Endothelial cell of umbilical vein (primary cell): ENCODE measurements at regions not wholly inside any gene's neighbourhood (a gene's known extent, or its start where the extent isn't known, plus 50 kb on each side); places are given as distances from the start of the nearest gene placed in this dataset.

Experiments
- BruUV-seq: library from RNA; stranded (reverse); fragments of 400-500 nt; replicated peaks from 2 replicates; lab custom pipeline; 2021; lab: Mats Ljungman, UMichigan
- CTCF ChIA-PET: fragments of 300-600, 350-600 bp; sonication (Branson Sonifier 250); formaldehyde crosslinking; loops from one replicate; lab custom pipeline; 2021; ENCODE audit warnings: antibody characterized with exemption, inconsistent platforms; lab: Charles Lee
- POLR2A ChIA-PET: fragments of 300-600, 350-600 bp; sonication (Branson Sonifier 250); formaldehyde crosslinking; loops from one replicate; lab custom pipeline; 2021; ENCODE audit warnings: antibody characterized with exemption, inconsistent platforms; lab: Charles Lee
- DNase-seq: peaks from one replicate; pipeline ENCODE4 v3.0.0-alpha.2; 2011; ENCODE audit warnings: low read depth, low spot score
- FAIRE-seq: peaks from 2 replicates; lab custom pipeline; 2011; peaks lifted over from hg19 to GRCh38; lab: Jason Lieb, UNC
- H2AFZ ChIP-seq: 2 replicates; pipeline ENCODE4 v1.6.0; 2012; ENCODE audit warnings: low read depth, low read length, control low read depth, inconsistent platforms
- H3K27ac ChIP-seq: 2 replicates; pipeline ENCODE4 v1.5.1; 2011; ENCODE audit warnings: low read depth, mild to moderate bottlenecking, control low read depth, low read length, moderate library complexity; ENCODE audit not compliant: insufficient read depth
- H3K27me3 ChIP-seq, 2 experiments: 2 replicates each; pipeline versions ENCODE4 v1.6.0 to v1.6.1; 2011; ENCODE audit warnings: low read length in 2 of 2, mixed read lengths in 1 of 2; ENCODE audit not compliant: control insufficient read depth in 2 of 2, insufficient read depth in 2 of 2
- H3K36me3 ChIP-seq, 2 experiments: 2 replicates in 1 of 2; 3 replicates in 1 of 2; pipeline ENCODE4 v1.5.1; 2011; ENCODE audit warnings: low read length in 2 of 2, mild to moderate bottlenecking in 1 of 2, moderate library complexity in 1 of 2; ENCODE audit not compliant: control insufficient read depth in 2 of 2, insufficient read depth in 2 of 2; ENCODE audit errors: extremely low read depth in 1 of 2
- H3K4me1 ChIP-seq: 3 replicates; pipeline ENCODE4 v1.5.1; 2011; ENCODE audit warnings: mild to moderate bottlenecking, low read length; ENCODE audit not compliant: control insufficient read depth, insufficient read depth; ENCODE audit errors: extremely low read depth
- H3K4me2 ChIP-seq: 2 replicates; pipeline ENCODE4 v1.6.1; 2011; ENCODE audit warnings: low read length, control low read depth, mixed read lengths; ENCODE audit not compliant: insufficient read depth
- H3K4me3 ChIP-seq, 3 experiments: fragments of 200-600 bp in 1 of 3; sonication (generic), shearing (Covaris generic) in 1 of 3; replicated peaks in 1 of 3; 2 replicates each; pipeline ENCODE4 v1.5.1; 2011 to 2016; ENCODE audit warnings: control low read depth in 3 of 3, low read length in 3 of 3, mild to moderate bottlenecking in 2 of 3, inconsistent platforms in 1 of 3, low read depth in 1 of 3, moderate library complexity in 1 of 3; ENCODE audit not compliant: insufficient read depth in 1 of 3
- H3K79me2 ChIP-seq: 2 replicates; pipeline ENCODE4 v1.6.0; 2012; ENCODE audit warnings: low read length, inconsistent platforms; ENCODE audit not compliant: control insufficient read depth, insufficient read depth
- H3K9ac ChIP-seq: replicated peaks from 2 replicates; pipeline ENCODE3; 2011; ENCODE audit warnings: low read length, control low read depth; ENCODE audit not compliant: insufficient read depth; ENCODE audit errors: extremely low read depth
- H3K9me1 ChIP-seq: replicated peaks from 3 replicates; pipeline ENCODE4 v1.6.0; 2011; ENCODE audit warnings: mild to moderate bottlenecking, low read length; ENCODE audit not compliant: control insufficient read depth, insufficient read depth; ENCODE audit errors: extremely low read depth
- H3K9me3 ChIP-seq: replicated peaks from 2 replicates; pipeline ENCODE4 v1.5.1; 2012; ENCODE audit warnings: low read length, inconsistent platforms; ENCODE audit not compliant: control insufficient read depth, insufficient read depth
- H4K20me1 ChIP-seq: replicated peaks from 2 replicates; pipeline ENCODE3; 2011; ENCODE audit warnings: mild to moderate bottlenecking, low read length; ENCODE audit not compliant: control insufficient read depth, insufficient read depth; ENCODE audit errors: extremely low read depth
- EZH2 ChIP-seq: IDR thresholded peaks from 2 replicates; pipeline ENCODE4 v1.6.1; 2012; ENCODE audit warnings: borderline replicate concordance, low read depth, mild to moderate bottlenecking, moderate library complexity, low read length, inconsistent platforms; ENCODE audit not compliant: severe bottlenecking
- FOS ChIP-seq: IDR thresholded peaks from 2 replicates; pipeline ENCODE4 v1.6.1; 2011; ENCODE audit warnings: mild to moderate bottlenecking, low read length, moderate library complexity, borderline replicate concordance; ENCODE audit not compliant: insufficient read depth
- GATA2 ChIP-seq: IDR thresholded peaks from 2 replicates; pipeline ENCODE4 v1.7.0; 2011; ENCODE audit warnings: low read depth, mild to moderate bottlenecking, moderate library complexity, mixed read lengths, low read length; ENCODE audit not compliant: insufficient read length, insufficient read depth
- JUN ChIP-seq: IDR thresholded peaks from 2 replicates; pipeline ENCODE4 v1.6.1; 2011; ENCODE audit warnings: borderline replicate concordance, low read depth; ENCODE audit not compliant: insufficient read length, insufficient read depth
- MYC ChIP-seq: IDR thresholded peaks from one replicate; pipeline ENCODE4 v1.6.1; 2011; ENCODE audit warnings: mild to moderate bottlenecking, low read depth, low read length
- POLR2A ChIP-seq: IDR thresholded peaks from 2 replicates; pipeline ENCODE4 v1.6.1; 2012; ENCODE audit warnings: low read depth, mild to moderate bottlenecking, control low read depth, low read length
- POLR2AphosphoS5 ChIP-seq: IDR thresholded peaks from 2 replicates; pipeline ENCODE4 v1.6.1; 2012; ENCODE audit warnings: low read depth, mild to moderate bottlenecking, control low read depth, low read length, moderate library complexity; ENCODE audit not compliant: insufficient read depth
- dilution Hi-C: fragments of 300-500 bp; cut with MboI; formaldehyde crosslinking; loops from one replicate; pipeline ENCODE4 v1.15.0; 2019; ENCODE audit warnings: low sequenced_read_pairs; ENCODE audit not compliant: extremely low pct_ligation_motif_present
- intact Hi-C: fragments of 100-400 bp; cut with micrococcal nuclease; formaldehyde crosslinking; loops from one replicate; pipeline ENCODE4 v1.10.0; 2022
- TF ChIP-seq, protein P1 (sequence below): IDR thresholded peaks from 2 replicates; pipeline ENCODE4 v1.6.1; 2011; ENCODE audit not compliant: insufficient read depth, insufficient read length
- TF ChIP-seq, protein P2 (sequence below), 2 donors: IDR thresholded peaks; 1 replicate in 1 of 2; 2 replicates in 1 of 2; pipeline ENCODE4 v1.5.1; 2011; ENCODE audit warnings: low read length in 2 of 2, mild to moderate bottlenecking in 2 of 2, moderate library complexity in 2 of 2, control low read depth in 1 of 2, inconsistent platforms in 1 of 2, low read depth in 1 of 2; ENCODE audit not compliant: insufficient read depth in 1 of 2; ENCODE audit errors: extremely low read depth in 1 of 2

DNA sequence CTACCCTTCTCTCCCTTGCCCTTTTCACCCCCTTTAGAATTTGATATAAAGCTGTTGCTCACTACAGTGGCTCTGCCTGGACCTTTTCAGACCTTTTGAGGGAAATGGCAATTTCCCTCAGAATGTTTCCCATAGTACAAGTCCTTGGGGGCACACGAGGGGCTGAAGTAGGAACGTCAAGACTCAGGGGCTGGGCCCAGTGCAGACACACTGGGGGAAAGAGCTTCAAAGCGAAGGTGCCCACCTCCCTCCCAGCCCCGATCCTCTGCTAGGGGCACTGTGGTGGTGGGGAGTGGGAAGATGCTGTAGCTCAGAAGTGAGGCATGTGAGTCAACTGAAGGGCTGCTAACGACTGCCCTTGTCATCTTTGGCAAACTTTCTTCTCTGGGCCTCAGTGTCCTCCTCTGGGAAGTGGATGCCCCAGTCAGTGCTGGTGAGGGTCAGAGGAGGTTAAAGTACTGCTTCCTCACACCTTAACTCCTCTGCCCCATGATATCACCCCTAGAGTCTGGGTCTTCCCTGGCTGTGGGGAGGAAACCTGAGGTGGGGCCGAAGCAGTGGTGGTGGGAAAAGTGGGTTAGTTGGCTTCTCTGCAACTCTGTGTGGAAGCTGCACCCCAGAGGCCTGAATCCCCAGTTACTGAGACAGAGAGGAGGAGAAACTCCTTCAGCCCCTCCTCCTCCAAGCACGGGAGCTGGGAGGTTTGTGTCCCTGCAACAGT, 425.3 kb upstream of the B3GAT1 start:
- H3K4me1 ChIP-seq = no peaks in the 10 kb centered on the region
- no peaks in the 10 kb centered on the region for H3K36me3 ChIP-seq
- no peak overlapping the region for H3K4me2 ChIP-seq
- intact Hi-C loops = no loop called here
- H3K9me1 ChIP-seq = no peaks in the 10 kb centered on the region
- no peaks in the 10 kb centered on the region for H3K27me3 ChIP-seq
- CTCF ChIA-PET = no interaction called here
- H2AFZ ChIP-seq = no peak overlapping the region
- H3K27ac ChIP-seq = no peak overlapping the region
- H3K9ac ChIP-seq = no peak overlapping the region
- no peaks in the 10 kb centered on the region for H3K9me3 ChIP-seq
- no peak for TF ChIP-seq MYC
- no peak for TF ChIP-seq EZH2
- TF ChIP-seq, protein P1, sequence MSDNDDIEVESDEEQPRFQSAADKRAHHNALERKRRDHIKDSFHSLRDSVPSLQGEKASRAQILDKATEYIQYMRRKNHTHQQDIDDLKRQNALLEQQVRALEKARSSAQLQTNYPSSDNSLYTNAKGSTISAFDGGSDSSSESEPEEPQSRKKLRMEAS = no peak
- no peak for TF ChIP-seq JUN
- TF ChIP-seq GATA2 = no peak
- no peak for TF ChIP-seq FOS
- TF ChIP-seq POLR2AphosphoS5 = no peak
- no peak for TF ChIP-seq POLR2A
- TF ChIP-seq, protein P2, sequence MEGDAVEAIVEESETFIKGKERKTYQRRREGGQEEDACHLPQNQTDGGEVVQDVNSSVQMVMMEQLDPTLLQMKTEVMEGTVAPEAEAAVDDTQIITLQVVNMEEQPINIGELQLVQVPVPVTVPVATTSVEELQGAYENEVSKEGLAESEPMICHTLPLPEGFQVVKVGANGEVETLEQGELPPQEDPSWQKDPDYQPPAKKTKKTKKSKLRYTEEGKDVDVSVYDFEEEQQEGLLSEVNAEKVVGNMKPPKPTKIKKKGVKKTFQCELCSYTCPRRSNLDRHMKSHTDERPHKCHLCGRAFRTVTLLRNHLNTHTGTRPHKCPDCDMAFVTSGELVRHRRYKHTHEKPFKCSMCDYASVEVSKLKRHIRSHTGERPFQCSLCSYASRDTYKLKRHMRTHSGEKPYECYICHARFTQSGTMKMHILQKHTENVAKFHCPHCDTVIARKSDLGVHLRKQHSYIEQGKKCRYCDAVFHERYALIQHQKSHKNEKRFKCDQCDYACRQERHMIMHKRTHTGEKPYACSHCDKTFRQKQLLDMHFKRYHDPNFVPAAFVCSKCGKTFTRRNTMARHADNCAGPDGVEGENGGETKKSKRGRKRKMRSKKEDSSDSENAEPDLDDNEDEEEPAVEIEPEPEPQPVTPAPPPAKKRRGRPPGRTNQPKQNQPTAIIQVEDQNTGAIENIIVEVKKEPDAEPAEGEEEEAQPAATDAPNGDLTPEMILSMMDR (IDR thresholded peaks at IDR 0.05; ENCODE audit: extremely low read depth in 1 of 2, insufficient read depth in 1 of 2, low read depth in 1 of 2, low read length in 2 of 2) = no peak
- no TSS peak for BruUV-seq
- no peaks in the 10 kb centered on the region for H3K79me2 ChIP-seq
- dilution Hi-C loops = no loop called here
- POLR2A ChIA-PET = no interaction called here
- FAIRE-seq = no peak
- no peaks in the 10 kb centered on the region for H4K20me1 ChIP-seq
- H3K4me3 ChIP-seq = no peak overlapping the region
- DNase-seq = no peak
